ENCODE measurements at regions not wholly inside any gene's neighbourhood (a gene's known extent, or its start where the extent isn't known, plus 50 kb on each side); places are given as distances from the start of the nearest gene placed in this dataset.

DNA sequence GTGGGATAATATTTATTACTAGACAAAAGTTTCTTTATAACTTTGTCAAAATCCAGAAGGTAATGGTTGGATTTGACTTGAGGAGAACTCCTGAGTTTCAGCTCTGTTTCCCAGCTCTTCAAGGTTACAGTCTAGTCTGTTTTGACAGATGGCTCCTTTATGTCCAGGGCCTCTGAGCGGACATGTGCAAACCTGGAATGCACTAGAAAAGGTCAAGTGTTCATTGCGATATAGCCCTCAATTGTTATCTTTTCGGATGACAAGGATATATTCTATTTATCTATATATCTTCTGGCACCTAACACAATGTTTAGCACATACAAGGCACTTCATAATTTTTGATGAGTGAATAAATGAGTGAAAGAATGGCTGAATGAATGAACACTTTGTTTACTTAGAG, 513.2 kb upstream of the GOLIM4 start:
- intact Hi-C loops (cut with DNase I) = no loop called here
- TF ChIP-seq CTCF (IDR thresholded peaks at IDR 0.05) (no peak), POLR2A (IDR thresholded peaks at IDR 0.05) (no peak)

GRCh38 chr3:168604767-168605166, 509.0 kb upstream of the GOLIM4 start:
- intact Hi-C loops (cut with DNase I) = no loop called here
- H3K4me3 ChIP-seq (replicated peaks in 1 of 3) = no peak overlapping the region
- WGBS, 2 donors = 86 to 90% methylated on average over 3 of the region's 3 CpGs
- TF ChIP-seq POLR2A (IDR thresholded peaks at IDR 0.05) (no peak), CTCF (IDR thresholded peaks at IDR 0.05) (no peak)
- H3K4me1 ChIP-seq = no peaks in the 10 kb centered on the region
- no peaks in the 10 kb centered on the region for H3K27me3 ChIP-seq
- no peak for DNase-seq
- no peaks in the 10 kb centered on the region for H3K36me3 ChIP-seq
- no peak overlapping the region for H3K27ac ChIP-seq
- H3K9me3 ChIP-seq = no peaks in the 10 kb centered on the region

More for the DNA sequence above, 513.2 kb upstream of the GOLIM4 start:
- H3K27me3 ChIP-seq = no peaks in the 10 kb centered on the region
- DNase-seq = no peak
- H3K9me3 ChIP-seq = no peaks in the 10 kb centered on the region
- no peaks in the 10 kb centered on the region for H3K36me3 ChIP-seq
- no peak overlapping the region for H3K4me3 ChIP-seq (replicated peaks in 1 of 3)
- no peak overlapping the region for H3K27ac ChIP-seq
- H3K4me1 ChIP-seq = no peaks in the 10 kb centered on the region
- 80 to 84% methylated on average over 3 of the region's 3 CpGs for WGBS, 2 donors

DNA sequence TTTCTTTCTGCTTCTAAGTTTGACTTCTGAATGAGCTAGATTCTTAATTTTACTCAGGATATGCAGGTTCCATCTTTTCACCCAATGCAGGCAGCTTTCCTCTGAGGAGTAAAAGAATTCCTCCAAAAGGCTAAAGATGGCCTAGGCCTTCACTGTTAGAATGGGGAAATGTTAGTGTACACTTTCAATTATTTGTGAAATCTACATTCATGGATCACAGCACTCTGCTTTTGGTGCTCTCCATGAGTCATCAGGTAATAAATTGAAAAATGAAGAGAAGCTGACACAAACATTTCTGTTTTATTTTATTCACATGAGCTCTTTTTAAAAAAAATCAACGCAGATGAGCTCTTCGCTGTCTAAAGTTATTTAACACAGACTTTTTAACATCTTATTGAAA, 502.5 kb upstream of the GOLIM4 start:
- intact Hi-C loops (cut with DNase I) = no loop called here
- H3K4me1 ChIP-seq = no peaks in the 10 kb centered on the region
- H3K27me3 ChIP-seq = no peaks in the 10 kb centered on the region
- no peaks in the 10 kb centered on the region for H3K9me3 ChIP-seq
- no peak overlapping the region for H3K4me3 ChIP-seq (replicated peaks in 1 of 3)
- TF ChIP-seq CTCF (IDR thresholded peaks at IDR 0.05) (no peak), POLR2A (IDR thresholded peaks at IDR 0.05) (no peak)
- no peaks in the 10 kb centered on the region for H3K36me3 ChIP-seq
- H3K27ac ChIP-seq = no peak overlapping the region
- DNase-seq = no peak
- 93 to 97% methylated on average over 2 of the region's 2 CpGs for WGBS, 2 donors

GRCh38 chr3:168596175-168596823, 500.6 kb upstream of the GOLIM4 start:
- 91 to 93% methylated on average over 1 of the region's 1 CpG for WGBS, 2 donors
- Histone ChIP-seq H3K4me3 (replicated peaks in 1 of 3) (no peak overlapping the region), H3K27ac (no peak overlapping the region), H3K4me1 (no peaks in the 10 kb centered on the region), H3K36me3 (no peaks in the 10 kb centered on the region), H3K27me3 (no peaks in the 10 kb centered on the region), H3K9me3 (no peaks in the 10 kb centered on the region)
- intact Hi-C loops (cut with DNase I) = no loop called here
- TF ChIP-seq POLR2A (IDR thresholded peaks at IDR 0.05) (no peak), CTCF (IDR thresholded peaks at IDR 0.05) (no peak)
- DNase-seq = no peak

DNA sequence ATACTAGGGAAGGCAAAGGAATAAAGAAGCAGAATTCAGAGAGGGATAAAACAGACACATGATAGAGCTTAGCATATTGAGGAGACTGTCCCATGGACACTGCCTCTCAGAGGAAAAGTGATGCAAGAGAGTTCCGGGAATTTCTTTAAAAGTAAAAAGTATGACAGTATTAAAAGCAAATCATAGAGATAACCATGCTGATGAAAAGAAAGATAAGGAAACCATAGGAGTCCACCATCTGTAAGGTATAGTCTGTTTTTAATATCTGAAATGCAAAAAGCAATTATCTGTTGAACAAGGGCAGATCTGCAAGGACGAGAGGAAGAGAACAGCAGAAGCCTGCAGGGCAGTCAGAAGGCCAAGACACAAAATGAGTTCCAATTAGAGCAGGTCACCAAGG, 495.9 kb upstream of the GOLIM4 start:
- Histone ChIP-seq H3K27ac (no peak overlapping the region), H3K4me1 (no peaks in the 10 kb centered on the region), H3K27me3 (no peaks in the 10 kb centered on the region), H3K4me3 (replicated peaks in 1 of 3) (no peak overlapping the region), H3K9me3 (no peaks in the 10 kb centered on the region), H3K36me3 (no peaks in the 10 kb centered on the region)
- DNase-seq = no peak
- intact Hi-C loops (cut with DNase I) = no loop called here
- TF ChIP-seq CTCF (IDR thresholded peaks at IDR 0.05) = no peak
- no peak for TF ChIP-seq POLR2A (IDR thresholded peaks at IDR 0.05)
- WGBS, 2 donors = 84 to 91% methylated on average over 2 of the region's 2 CpGs

Measured in thyroid gland (tissue), 4 donors.